ENCODE measurements at regions not wholly inside any gene's neighbourhood (a gene's known extent, or its start where the extent isn't known, plus 50 kb on each side); places are given as distances from the start of the nearest gene placed in this dataset.

DNA sequence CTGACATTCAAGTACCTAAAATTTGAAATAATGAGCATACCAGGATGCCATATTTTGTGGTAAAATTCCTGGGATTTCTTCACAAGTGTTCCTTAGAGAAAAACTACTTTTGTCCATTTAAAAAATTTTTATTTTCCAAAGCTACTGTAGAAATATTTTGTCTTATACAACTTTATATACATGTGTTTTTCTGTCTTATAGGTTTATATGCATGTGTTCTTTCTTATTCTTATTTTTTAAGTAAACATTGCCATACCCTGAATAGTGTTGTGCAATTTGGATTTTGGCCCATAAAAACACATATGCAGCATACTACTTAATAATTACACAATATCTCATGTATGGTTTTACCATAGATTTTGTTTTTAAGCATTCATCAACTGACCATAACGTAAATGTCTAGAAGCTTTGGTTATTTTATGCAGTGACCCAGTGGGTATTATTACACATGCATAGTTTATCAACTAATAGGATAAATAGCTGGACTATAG, 1107.4 kb upstream of the SEL1L start (continued):
- TF ChIP-seq, protein P1, sequence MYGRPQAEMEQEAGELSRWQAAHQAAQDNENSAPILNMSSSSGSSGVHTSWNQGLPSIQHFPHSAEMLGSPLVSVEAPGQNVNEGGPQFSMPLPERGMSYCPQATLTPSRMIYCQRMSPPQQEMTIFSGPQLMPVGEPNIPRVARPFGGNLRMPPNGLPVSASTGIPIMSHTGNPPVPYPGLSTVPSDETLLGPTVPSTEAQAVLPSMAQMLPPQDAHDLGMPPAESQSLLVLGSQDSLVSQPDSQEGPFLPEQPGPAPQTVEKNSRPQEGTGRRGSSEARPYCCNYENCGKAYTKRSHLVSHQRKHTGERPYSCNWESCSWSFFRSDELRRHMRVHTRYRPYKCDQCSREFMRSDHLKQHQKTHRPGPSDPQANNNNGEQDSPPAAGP (tag by site-specific recombination; IDR thresholded peaks at IDR 0.05), result no peak
- TF ChIP-seq ZNF521 (tag by site-specific recombination; IDR thresholded peaks at IDR 0.05) (no peak), ZNF311 (tag by site-specific recombination; IDR thresholded peaks at IDR 0.05; ENCODE audit: borderline replicate concordance) (no peak), MYNN (tag by site-specific recombination; IDR thresholded peaks at IDR 0.05; ENCODE audit: borderline replicate concordance) (no peak), WT1 (tag by site-specific recombination; IDR thresholded peaks at IDR 0.05) (no peak), ZNF112 (tag by site-specific recombination; IDR thresholded peaks at IDR 0.05) (no peak), MEIS1 (CRISPR knock-in tag; IDR thresholded peaks at IDR 0.05; ENCODE audit: borderline replicate concordance) (no peak), ZNF10 (tag by site-specific recombination; IDR thresholded peaks at IDR 0.05) (no peak)

DNA sequence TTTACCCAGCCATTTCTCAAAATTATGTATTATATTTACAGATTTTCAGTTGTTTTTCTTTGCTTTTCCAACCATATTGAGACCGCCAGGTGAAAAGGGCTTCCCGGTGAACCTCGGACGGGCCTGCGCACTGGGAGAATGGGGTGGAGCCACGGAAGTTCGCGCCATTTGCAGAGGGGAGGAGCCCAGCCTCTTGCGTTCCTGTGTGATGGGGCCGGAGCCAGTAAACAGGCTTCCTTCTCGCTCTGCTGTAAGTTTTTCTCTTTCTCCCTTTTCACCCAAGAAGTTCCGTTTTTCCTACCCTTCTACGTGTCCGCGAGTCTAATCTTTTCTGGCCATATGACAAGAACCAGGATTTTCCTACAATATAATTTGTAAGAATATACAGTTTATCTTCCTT, 1108.8 kb upstream of the SEL1L start:
- TF ChIP-seq BCL11A (tag by site-specific recombination; IDR thresholded peaks at IDR 0.05; ENCODE audit: low read depth), result no peak
- TF ChIP-seq BCL11B (tag by site-specific recombination; IDR thresholded peaks at IDR 0.05; ENCODE audit: low read depth), result no peak
- TF ChIP-seq ZNF596 (tag by site-specific recombination; IDR thresholded peaks at IDR 0.05), result no peak
- no peak for TF ChIP-seq OSR2 (tag by site-specific recombination; IDR thresholded peaks at IDR 0.05)
- TF ChIP-seq, protein P2, sequence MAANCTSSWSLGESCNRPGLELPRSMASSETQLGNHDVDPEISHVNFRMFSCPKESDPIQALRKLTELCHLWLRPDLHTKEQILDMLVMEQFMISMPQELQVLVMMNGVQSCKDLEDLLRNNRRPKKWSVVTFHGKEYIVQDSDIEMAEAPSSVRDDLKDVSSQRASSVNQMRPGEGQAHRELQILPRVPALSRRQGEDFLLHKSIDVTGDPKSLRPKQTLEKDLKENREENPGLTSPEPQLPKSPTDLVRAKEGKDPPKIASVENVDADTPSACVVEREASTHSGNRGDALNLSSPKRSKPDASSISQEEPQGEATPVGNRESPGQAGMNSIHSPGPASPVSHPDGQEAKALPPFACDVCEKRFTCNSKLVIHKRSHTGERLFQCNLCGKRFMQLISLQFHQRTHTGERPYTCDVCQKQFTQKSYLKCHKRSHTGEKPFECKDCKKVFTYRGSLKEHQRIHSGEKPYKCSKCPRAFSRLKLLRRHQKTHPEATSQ (tag by site-specific recombination; IDR thresholded peaks at IDR 0.05), result no peak
- no peak for TF ChIP-seq ZNF404 (tag by site-specific recombination; IDR thresholded peaks at IDR 0.05)
- TF ChIP-seq ZNF214 (tag by site-specific recombination; IDR thresholded peaks at IDR 0.05; ENCODE audit: borderline replicate concordance), result no peak
- TF ChIP-seq SP3 (tag by site-specific recombination; IDR thresholded peaks at IDR 0.05), result no peak
- no peak for TF ChIP-seq ZNF133 (tag by site-specific recombination; IDR thresholded peaks at IDR 0.05)
- no peak for TF ChIP-seq ZNF366 (tag by site-specific recombination; conservative IDR thresholded peaks at IDR 0.05)
- TF ChIP-seq, protein P3, sequence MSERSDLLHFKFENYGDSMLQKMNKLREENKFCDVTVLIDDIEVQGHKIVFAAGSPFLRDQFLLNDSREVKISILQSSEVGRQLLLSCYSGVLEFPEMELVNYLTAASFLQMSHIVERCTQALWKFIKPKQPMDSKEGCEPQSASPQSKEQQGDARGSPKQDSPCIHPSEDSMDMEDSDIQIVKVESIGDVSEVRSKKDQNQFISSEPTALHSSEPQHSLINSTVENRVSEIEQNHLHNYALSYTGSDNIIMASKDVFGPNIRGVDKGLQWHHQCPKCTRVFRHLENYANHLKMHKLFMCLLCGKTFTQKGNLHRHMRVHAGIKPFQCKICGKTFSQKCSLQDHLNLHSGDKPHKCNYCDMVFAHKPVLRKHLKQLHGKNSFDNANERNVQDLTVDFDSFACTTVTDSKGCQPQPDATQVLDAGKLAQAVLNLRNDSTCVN (tag by site-specific recombination; optimal IDR thresholded peaks at IDR 0.05), result no peak
- no peak for TF ChIP-seq ZNF2 (tag by site-specific recombination; IDR thresholded peaks at IDR 0.05)
- TF ChIP-seq, protein P4, sequence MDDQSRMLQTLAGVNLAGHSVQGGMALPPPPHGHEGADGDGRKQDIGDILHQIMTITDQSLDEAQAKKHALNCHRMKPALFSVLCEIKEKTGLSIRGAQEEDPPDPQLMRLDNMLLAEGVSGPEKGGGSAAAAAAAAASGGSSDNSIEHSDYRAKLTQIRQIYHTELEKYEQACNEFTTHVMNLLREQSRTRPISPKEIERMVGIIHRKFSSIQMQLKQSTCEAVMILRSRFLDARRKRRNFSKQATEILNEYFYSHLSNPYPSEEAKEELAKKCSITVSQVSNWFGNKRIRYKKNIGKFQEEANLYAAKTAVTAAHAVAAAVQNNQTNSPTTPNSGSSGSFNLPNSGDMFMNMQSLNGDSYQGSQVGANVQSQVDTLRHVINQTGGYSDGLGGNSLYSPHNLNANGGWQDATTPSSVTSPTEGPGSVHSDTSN (CRISPR knock-in tag; IDR thresholded peaks at IDR 0.05), result no peak
- TF ChIP-seq ZNF501 (tag by site-specific recombination; IDR thresholded peaks at IDR 0.05), result no peak
- no peak overlapping the region for H3K27ac ChIP-seq (ENCODE audit: extremely low read depth, low read depth, low read length)
- H3K36me3 ChIP-seq (ENCODE audit: control insufficient read depth in 2 of 2, insufficient read depth in 1 of 2, low read length in 2 of 2), result no peaks in the 10 kb centered on the region
- CTCF ChIA-PET, result no interaction called here
- H3K9me3 ChIP-seq (ENCODE audit: control insufficient read depth, insufficient read depth, low read depth, low read length), result no peaks in the 10 kb centered on the region
- POLR2A ChIA-PET, result no interaction called here
- no peaks in the 10 kb centered on the region for H3K4me1 ChIP-seq (ENCODE audit: control insufficient read depth, insufficient read depth, low read length)
- no peak overlapping the region for H3K4me3 ChIP-seq (ENCODE audit: low read depth, low read length)
